H4 (cell line): ENCODE measurements at regions not wholly inside any gene's neighbourhood (a gene's known extent, or its start where the extent isn't known, plus 50 kb on each side); places are given as distances from the start of the nearest gene placed in this dataset.
"Not testable (repeated sequence)": the region's sequence is repeated elsewhere in the genome, so short reads cannot be mapped to it uniquely, and the experiment has no call there.

Source experiments
- DNase-seq: peaks from one replicate; pipeline ENCODE4 v3.0.0-alpha.2; 2015; ENCODE audit warnings: low spot score

- no peak for DNase-seq
Measured at GRCh38 chrX:23061116-23061515, 61.4 kb downstream of the DDX53 start.

GRCh38 chrX:23062359-23062758 is 62.6 kb downstream of the DDX53 start:
- no peak for DNase-seq

DNA sequence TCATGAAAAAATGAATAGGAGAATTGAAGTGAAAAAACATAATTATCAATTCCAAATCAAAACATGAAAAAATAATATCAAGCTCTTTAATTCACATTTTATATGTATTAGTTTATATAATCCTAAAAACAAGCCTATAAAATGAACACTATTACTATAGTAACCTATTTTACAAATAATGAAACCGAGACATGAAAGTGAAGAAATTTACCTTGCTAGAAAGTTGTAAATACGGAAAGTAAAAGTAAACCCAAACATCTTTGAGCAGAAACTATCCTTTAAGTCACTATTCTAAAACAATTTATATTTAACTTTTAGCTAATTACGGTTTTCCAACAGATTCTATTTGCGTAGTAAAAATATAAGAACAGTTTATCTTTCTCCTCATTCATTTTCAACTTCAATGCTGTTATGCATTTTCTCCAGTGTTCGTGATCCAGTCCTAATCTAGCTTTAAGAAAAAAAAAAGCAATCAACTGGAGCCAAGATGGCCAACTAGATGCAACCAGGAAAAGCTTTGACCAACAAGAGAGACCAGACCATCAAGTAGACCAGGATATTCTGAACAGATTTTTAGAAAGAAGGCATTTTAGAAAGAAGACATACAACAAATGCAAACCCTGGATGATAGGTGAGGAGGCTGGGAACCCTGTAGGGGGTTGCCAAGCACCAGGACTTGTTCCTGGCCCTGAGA is 67.0 kb downstream of the DDX53 start:
- DNase-seq, result no peak

DNA sequence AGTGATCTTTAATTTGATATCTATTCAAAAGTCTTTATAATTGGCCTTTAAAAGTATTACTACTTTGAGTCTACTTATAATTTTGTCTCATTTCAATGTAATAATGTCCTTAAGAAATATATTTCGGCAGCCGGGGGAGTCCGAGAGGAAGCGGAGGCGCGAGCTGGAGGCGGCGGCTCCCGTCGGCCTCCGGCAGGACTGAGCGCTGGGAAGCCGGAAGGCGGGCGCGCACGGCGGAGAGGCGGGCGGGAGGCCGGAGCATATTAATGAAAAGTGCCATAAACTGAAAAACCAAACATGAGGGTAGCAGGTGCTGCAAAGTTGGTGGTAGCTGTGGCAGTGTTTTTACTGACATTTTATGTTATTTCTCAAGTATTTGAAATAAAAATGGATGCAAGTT is 75.7 kb downstream of the DDX53 start:
- DNase-seq, result not testable (repeated sequence)

DNA sequence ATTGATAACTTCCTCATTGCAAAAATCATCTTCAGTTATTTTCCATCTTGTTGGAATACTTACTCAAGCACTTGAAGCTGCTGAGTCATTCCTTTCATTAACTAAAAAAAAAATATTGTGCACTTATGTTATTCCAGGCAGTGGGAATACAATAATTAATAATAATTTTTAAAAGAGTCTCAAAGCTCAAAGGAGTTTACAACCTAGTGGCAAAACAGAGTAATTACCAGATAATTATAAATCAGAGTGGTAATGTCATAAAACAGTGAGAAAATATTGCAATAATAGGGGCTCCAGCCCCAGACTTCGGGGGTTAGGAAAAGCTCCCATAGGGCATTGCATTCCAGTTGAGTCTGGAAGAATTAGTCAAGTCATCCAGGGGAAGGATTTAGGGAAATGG is 79.6 kb downstream of the DDX53 start:
- no peak for DNase-seq

DNA sequence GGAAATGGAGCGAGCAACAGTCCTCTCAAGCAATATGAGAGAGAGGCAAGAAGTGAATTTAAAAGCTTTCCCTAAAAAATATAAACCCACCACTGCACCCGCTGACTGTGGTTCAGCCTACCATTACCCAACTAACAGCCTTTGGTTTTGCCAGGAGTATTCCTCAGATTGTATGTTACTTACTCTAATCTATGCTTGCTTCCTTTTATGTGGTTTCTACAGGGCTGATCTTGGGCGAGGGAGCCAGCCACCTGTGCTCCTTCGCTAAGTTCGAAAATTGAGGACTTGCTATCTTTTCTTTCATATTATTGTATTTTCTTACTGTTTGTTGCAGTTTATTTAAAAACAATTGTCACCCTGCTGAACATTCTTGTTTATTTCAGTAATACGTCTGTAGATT is 101.1 kb downstream of the DDX53 start:
- DNase-seq, result no peak

DNA sequence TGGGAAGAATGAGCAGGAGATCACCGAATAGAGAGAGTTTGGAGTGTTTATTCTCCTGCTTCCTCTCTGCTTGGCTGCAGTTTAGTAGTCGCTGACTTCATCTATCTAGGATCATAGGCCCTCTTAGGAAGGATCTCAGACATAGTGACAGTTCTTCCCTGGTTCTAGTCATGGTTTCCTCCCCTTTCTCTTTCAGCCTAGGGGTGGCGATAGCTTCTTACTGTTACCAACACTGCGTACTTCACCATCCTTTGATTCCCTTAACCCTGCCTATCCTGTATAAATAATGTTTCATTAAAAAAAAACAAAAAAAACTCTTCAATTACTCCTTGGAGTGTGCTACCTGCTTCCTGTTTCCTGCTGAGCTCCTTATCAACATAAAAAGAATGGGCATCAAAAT is 103.8 kb downstream of the DDX53 start:
- DNase-seq, result no peak

DNA sequence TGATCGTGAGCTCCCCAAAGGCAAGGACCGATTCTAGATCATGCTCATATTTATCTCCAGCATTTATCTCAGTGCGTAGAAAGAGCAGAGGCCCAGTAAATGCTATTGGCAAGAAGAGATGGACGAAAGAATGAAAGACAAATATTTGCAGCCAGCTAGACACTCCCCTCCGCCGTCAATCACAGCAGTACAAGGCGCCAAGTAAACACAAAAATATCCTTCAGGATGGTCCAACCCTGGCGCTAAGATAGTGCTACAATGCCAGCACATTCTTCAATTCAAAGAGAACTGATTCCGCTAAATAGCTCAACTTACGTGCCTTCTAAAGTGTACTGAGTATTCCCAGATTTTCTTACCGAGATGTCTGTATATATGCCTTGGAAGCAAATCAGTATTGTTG is 114.5 kb downstream of the DDX53 start:
- DNase-seq, result no peak

DNA sequence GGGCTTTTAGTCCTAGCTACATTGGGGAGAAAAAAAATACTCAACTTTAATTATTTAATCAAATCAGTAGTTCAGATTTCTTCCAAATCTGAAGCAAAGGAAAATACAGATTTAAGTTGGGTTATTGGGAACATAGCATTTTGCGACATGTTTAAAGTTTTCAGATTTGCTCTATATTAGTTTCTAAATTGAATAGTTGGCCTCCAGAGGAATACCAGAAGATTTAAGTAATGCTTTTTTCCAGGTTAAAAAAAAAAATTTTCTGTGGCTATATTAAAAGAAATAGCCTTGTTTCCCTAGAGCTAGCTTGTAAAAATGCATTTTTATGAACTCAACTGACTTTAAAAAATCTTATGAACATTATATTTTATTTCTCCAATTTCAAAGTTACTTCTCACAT is 115.9 kb downstream of the DDX53 start:
- DNase-seq, result no peak

DNA sequence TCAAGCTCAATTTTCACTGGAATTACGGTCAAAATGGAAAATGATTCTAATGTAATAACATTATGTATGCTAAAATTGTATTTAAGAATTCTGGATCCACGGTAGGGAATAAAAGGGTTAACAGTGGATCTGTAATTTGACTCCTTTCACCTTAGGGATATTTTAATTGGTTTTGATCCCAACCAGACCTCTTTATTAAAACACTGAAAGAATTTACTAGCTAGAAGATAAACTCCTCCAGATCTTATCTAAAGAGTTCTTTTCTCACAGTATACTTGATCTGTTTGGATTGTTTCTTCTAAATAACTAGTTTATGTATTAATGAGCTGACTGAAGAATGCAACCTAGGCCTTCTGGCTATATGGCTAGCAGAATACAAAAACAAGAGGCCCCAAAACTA is 118.4 kb downstream of the DDX53 start:
- DNase-seq, result no peak

GRCh38 chrX:23118890-23119527 is 119.2 kb downstream of the DDX53 start:
- no peak for DNase-seq

GRCh38 chrX:23127586-23127985 is 127.8 kb downstream of the DDX53 start:
- DNase-seq, result no peak

- no peak for DNase-seq
Measured at GRCh38 chrX:23133551-23133950, 133.8 kb downstream of the DDX53 start.

- no peak for DNase-seq
Measured at GRCh38 chrX:23134136-23134535, 134.4 kb downstream of the DDX53 start.

GRCh38 chrX:23136816-23137215 is 137.1 kb downstream of the DDX53 start:
- DNase-seq, result no peak

DNA sequence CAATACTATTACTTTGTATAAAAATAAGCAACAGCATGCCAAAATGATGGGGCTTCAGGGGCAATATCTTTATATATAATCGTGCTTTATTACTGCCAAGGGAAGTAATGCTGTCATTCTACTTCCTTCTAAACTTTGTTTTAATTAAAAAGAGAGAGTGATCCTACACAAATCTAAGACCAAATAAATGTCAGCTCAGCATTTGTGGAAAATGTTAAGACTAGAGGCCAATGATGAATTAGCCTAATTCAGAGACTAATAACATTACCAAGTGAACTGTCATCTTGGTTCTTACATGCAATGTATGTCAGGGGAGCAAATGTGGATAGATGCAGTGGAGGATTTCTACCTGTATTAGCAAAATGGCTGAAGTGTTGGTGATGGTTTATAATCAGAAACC is 166.4 kb upstream of the PTCHD1 start:
- DNase-seq, result no peak

GRCh38 chrX:23185951-23186350 is 148.7 kb upstream of the PTCHD1 start:
- no peak for DNase-seq

- DNase-seq, result no peak
Measured at GRCh38 chrX:23187819-23188218, 146.8 kb upstream of the PTCHD1 start.

GRCh38 chrX:23194885-23195554 is 139.6 kb upstream of the PTCHD1 start:
- DNase-seq, result no peak

- DNase-seq, result no peak
Measured at GRCh38 chrX:23195761-23196160, 138.9 kb upstream of the PTCHD1 start.

DNA sequence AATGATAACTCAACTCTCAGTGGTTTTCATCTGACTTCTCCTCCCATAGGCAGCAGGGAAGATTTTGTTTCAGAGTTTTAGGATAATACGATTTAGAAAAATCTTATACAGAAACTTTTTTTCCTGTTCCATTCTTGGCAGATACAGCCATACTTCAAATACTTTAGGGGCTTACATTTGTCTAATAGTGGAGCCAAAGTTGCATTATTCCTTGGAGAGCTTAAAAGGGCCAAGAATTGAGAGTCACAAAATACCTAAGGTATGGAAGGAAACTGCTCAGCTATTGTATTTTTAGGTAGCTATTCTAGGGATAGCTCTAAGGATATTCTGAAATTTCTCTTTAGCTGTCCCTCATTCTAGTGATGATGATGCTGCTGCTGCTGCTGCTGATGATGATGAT is 132.9 kb upstream of the PTCHD1 start:
- DNase-seq, result no peak

DNA sequence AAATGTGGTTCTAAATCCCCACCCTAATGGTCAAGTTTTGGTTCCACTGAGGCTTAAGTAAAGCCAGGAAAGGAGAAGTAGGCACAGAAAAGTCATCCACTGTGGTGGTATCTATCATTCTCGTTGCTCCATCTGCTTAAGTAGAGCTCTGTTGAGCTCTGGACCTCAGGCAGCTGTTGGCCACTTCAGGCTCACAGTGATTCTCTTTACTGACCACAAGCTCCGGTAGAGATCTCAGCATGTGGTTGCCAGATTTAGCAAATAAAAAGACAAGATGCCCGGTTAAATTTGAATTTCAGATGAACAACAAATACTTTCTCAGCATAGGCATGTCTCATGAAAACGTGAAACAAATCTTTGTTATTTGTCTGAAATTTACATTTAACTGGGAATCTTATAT is 132.3 kb upstream of the PTCHD1 start:
- no peak for DNase-seq

- no peak for DNase-seq
Measured at GRCh38 chrX:23223169-23223568, 111.5 kb upstream of the PTCHD1 start.
